Loucy (cell line): ENCODE measurements at regions not wholly inside any gene's neighbourhood (a gene's known extent, or its start where the extent isn't known, plus 50 kb on each side); places are given as distances from the start of the nearest gene placed in this dataset.

Source experiments
- H2AFZ ChIP-seq: fragments of 200-600 bp; sonication (generic); 2 replicates; pipeline ENCODE4 v1.6.0; 2016; ENCODE audit warnings: antibody characterized with exemption, mild to moderate bottlenecking, low read length, moderate library complexity
- H3F3A ChIP-seq: fragments of 200-600 bp; 2 replicates; pipeline ENCODE4 v1.6.0; 2016; ENCODE audit warnings: antibody characterized with exemption, low read depth, mild to moderate bottlenecking
- H3K27me3 ChIP-seq: fragments of 200-600 bp; sonication (generic); 2 replicates; pipeline ENCODE4 v1.6.1; 2014; ENCODE audit warnings: low read length, mild to moderate bottlenecking; ENCODE audit not compliant: insufficient read depth, poor library complexity, severe bottlenecking
- H3K36me3 ChIP-seq: fragments of 200-600 bp; sonication (generic); 2 replicates; pipeline ENCODE4 v1.6.1; 2016; ENCODE audit warnings: low read length; ENCODE audit not compliant: insufficient read depth
- H3K4me1 ChIP-seq: fragments of 200-600 bp; sonication (generic); 2 replicates; pipeline ENCODE4 v1.5.1; 2014; ENCODE audit warnings: low read length, mild to moderate bottlenecking; ENCODE audit not compliant: insufficient read depth, poor library complexity, severe bottlenecking
- H3K4me2 ChIP-seq: fragments of 200-600 bp; sonication (generic); 2 replicates; pipeline ENCODE4 v1.6.0; 2014; ENCODE audit warnings: antibody characterized with exemption, low read length, low read depth, mild to moderate bottlenecking; ENCODE audit not compliant: poor library complexity, severe bottlenecking
- H3K4me3 ChIP-seq: fragments of 200-600 bp; sonication (generic); 2 replicates; pipeline ENCODE4 v1.5.1; 2014; ENCODE audit warnings: low read length, mild to moderate bottlenecking, mixed read lengths; ENCODE audit not compliant: poor library complexity, severe bottlenecking
- H3K79me2 ChIP-seq: fragments of 200-600 bp; sonication (generic); 2 replicates; pipeline ENCODE4 v1.6.1; 2014; ENCODE audit warnings: low read length; ENCODE audit not compliant: insufficient read depth
- H3K9ac ChIP-seq: fragments of 200-600 bp; sonication (generic); 2 replicates; pipeline ENCODE4 v1.6.0; 2014; ENCODE audit warnings: mild to moderate bottlenecking, low read depth, low read length, moderate library complexity; ENCODE audit not compliant: poor library complexity, severe bottlenecking
- H3K9me2 ChIP-seq: fragments of 200-600 bp; sonication (generic); replicated peaks from 2 replicates; pipeline ENCODE4 v1.6.1; 2016; ENCODE audit warnings: low read depth, low read length, mixed read lengths
- H3K9me3 ChIP-seq: fragments of 200-600 bp; sonication (generic); 2 replicates; pipeline ENCODE4 v1.6.1; 2014; ENCODE audit warnings: mild to moderate bottlenecking, antibody characterized with exemption, low read length, low read depth; ENCODE audit not compliant: insufficient read depth
- H4K20me1 ChIP-seq: fragments of 200-600 bp; sonication (generic); 2 replicates; pipeline ENCODE4 v1.6.0; 2014; ENCODE audit warnings: antibody characterized with exemption, low read length, mild to moderate bottlenecking; ENCODE audit not compliant: insufficient read depth, poor library complexity, severe bottlenecking
- CTCF ChIP-seq: fragments of 200-600 bp; sonication (generic); conservative IDR thresholded peaks from 2 replicates; pipeline ENCODE4 v1.5.1; 2014; ENCODE audit warnings: mild to moderate bottlenecking, antibody characterized with exemption, low read length
- EZH2phosphoT487 ChIP-seq: fragments of 200-600 bp; IDR thresholded peaks from 2 replicates; pipeline ENCODE4 v1.6.1; 2018; ENCODE audit warnings: antibody characterized with exemption, mild to moderate bottlenecking, moderate library complexity, borderline replicate concordance

GRCh38 chr14:51780741-51781140 is 79.7 kb upstream of the GNG2 start:
- Histone ChIP-seq H3K9me3 (no peaks in the 10 kb centered on the region), H2AFZ (no peak overlapping the region), H3K4me3 (no peak overlapping the region), H3K36me3 (no peaks in the 10 kb centered on the region), H3K4me1 (no peaks in the 10 kb centered on the region), H4K20me1 (no peaks in the 10 kb centered on the region), H3K4me2 (no peak overlapping the region), H3K79me2 (no peaks in the 10 kb centered on the region), H3F3A (no peaks in the 10 kb centered on the region), H3K27me3 (no peaks in the 10 kb centered on the region), H3K9ac (no peak overlapping the region), H3K9me2 (no peaks in the 10 kb centered on the region)
- TF ChIP-seq EZH2phosphoT487 (no peak), CTCF (no peak)

GRCh38 chr14:51781381-51781780 is 79.0 kb upstream of the GNG2 start:
- no peaks in the 10 kb centered on the region for H3K4me1 ChIP-seq

GRCh38 chr14:51782435-51782834 is 78.0 kb upstream of the GNG2 start:
- Histone ChIP-seq H3K9ac (no peak overlapping the region), H3K4me2 (no peak overlapping the region), H3K4me1 (no peaks in the 10 kb centered on the region), H3K9me3 (no peaks in the 10 kb centered on the region), H4K20me1 (no peaks in the 10 kb centered on the region), H3K9me2 (no peaks in the 10 kb centered on the region), H3K36me3 (no peaks in the 10 kb centered on the region), H2AFZ (no peak overlapping the region), H3K27me3 (no peaks in the 10 kb centered on the region), H3K79me2 (no peaks in the 10 kb centered on the region), H3F3A (no peaks in the 10 kb centered on the region), H3K4me3 (no peak overlapping the region)
- TF ChIP-seq CTCF, result no peak
- TF ChIP-seq EZH2phosphoT487, result no peak

More at GRCh38 chr14:51781381-51781780, 79.0 kb upstream of the GNG2 start:
- no peaks in the 10 kb centered on the region for H3K9me3 ChIP-seq
- H3K4me2 ChIP-seq, result no peak overlapping the region
- TF ChIP-seq CTCF (no peak), EZH2phosphoT487 (no peak)
- no peaks in the 10 kb centered on the region for H3F3A ChIP-seq
- no peaks in the 10 kb centered on the region for H4K20me1 ChIP-seq
- H3K9ac ChIP-seq, result no peak overlapping the region
- H2AFZ ChIP-seq, result no peak overlapping the region
- H3K27me3 ChIP-seq, result no peaks in the 10 kb centered on the region
- no peaks in the 10 kb centered on the region for H3K79me2 ChIP-seq
- H3K9me2 ChIP-seq, result no peaks in the 10 kb centered on the region
- H3K4me3 ChIP-seq, result no peak overlapping the region
- no peaks in the 10 kb centered on the region for H3K36me3 ChIP-seq
